HG03196 (cell line): ENCODE measurements at regions not wholly inside any gene's neighbourhood (a gene's known extent, or its start where the extent isn't known, plus 50 kb on each side); places are given as distances from the start of the nearest gene placed in this dataset.
"Not testable (repeated sequence)": the region's sequence is repeated elsewhere in the genome, so short reads cannot be mapped to it uniquely, and the experiment has no call there.

Experiments used
- ATAC-seq: cut with Tn5 transposase; IDR thresholded peaks from one replicate; pipeline ENCODE4 v1.9.1; 2021; ENCODE audit not compliant: unreplicated experiment

- ATAC-seq: no peak
These were observed 1303.4 kb downstream of the TECRL start for GRCh38 chr4:63105839-63106238.

DNA sequence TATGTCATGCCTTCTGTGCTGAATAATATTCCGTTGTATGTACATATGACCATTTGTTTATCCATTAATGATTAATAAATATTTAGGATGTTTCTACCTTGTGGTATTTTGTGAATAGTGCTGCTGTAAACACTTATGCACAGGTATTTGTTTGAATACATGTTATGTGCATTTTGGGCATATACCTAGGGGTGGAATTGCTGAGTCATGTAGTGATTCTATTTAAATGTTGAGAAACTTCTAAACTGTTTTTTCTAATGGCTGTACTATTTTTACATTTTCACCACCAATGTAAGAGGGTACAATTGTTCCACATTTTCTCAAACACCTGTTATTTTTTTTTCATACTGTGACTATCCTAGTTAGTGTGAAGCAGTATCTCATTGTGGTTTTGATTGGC is 1318.6 kb downstream of the TECRL start:
- no peak for ATAC-seq

DNA sequence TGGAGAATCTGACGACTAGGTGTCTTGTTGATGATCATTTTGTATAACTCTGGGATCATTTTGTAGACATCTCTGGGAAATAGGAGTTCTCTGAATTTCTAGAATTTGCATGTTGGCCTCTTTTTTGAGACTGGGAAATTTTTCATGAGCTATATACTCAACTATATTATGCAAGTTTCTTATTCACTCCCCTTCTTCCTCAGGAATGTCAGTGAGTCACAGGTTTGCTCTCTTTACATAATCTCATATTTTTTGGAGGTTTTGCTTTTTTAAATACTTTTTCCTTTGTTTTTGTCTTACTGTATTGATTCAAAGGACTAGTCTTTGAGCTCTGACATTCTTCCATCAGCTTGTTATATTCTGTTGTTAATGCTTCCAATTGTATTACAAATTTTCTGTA is 1324.2 kb downstream of the TECRL start:
- no peak for ATAC-seq

GRCh38 chr4:63080934-63081333 is 1328.3 kb downstream of the TECRL start:
- ATAC-seq: no peak

GRCh38 chr4:63063760-63064159 is 1345.5 kb downstream of the TECRL start:
- ATAC-seq: no peak

- ATAC-seq: not testable (repeated sequence)
These were observed 1346.4 kb downstream of the TECRL start for GRCh38 chr4:63062891-63063290.

DNA sequence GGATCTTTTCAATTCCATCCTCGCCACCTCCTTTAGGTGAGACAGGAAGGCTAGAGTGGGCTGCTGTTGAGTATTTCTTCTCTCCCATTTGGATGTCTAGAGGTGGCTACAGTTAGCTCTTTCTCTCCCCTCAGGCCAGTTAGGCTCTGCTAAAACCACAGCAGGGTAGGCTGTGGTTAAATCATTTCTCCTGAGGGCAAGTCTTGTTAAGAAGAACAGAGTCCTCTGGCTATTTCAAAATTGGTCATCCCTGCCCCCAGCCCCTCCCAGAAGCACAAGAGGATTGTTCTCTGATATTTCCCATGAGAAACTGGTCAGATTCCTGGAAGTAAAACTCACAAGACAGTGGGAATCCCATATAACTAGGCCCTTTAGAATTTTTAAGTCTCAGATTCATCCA is 1359.5 kb downstream of the TECRL start:
- no peak for ATAC-seq

DNA sequence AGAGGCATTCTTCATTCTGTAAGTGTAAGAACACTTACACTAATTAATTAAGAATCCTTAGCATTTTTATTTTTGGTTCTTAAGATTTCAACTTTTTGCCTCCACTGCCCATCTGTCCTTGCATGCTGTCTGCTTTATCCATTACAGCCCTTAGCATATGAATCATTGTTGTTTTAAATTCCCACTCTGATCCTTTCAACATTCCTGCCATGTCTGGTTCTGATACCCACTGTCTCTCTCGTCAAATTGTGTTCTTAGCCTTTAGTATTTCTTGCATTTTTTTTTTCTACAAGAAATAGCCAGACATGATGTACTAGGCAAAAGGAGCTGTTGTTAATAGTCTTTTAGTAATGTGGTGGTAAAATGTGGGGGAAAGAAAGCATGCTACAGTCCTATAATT is 1360.0 kb downstream of the TECRL start:
- no peak for ATAC-seq

GRCh38 chr4:63036159-63036866 is 1372.9 kb downstream of the TECRL start:
- ATAC-seq: no peak

DNA sequence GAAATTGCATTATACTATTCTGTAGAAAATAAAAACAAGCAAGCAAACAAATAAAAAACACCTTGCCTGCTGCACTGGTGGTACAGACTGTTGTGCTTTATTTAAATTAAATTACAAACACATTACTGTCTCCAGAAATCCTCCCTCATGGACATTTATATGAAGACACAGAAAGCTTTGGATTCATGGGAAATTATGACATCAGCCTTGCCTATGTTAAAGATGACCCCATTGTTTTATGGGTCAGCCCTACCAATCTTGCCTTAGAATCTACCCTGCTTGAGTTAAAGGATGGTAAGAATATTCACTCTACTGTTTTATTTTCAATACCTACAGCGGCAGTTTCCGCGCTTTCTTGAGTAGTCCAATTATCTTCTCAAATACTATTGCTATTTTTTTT is 1379.9 kb downstream of the TECRL start:
- ATAC-seq: no peak

DNA sequence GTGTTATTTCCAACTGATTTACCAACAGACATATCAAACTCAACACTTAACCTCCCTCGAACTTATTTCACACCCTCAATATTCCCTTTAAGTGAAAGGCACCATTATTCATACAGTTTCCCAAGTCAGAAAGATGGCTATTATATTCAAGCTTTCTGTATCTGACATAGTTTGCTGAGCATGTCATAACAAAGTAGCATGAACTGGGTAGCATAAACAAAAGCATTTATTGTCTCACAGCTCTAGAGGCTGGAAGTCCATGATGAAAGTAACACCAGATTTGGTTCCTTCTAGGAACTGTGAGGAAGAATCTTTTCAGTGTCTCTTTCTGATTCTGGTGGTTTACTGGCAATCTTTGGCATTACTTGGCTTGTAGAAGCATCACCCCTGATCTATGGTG is 1388.6 kb downstream of the TECRL start:
- ATAC-seq: no peak

DNA sequence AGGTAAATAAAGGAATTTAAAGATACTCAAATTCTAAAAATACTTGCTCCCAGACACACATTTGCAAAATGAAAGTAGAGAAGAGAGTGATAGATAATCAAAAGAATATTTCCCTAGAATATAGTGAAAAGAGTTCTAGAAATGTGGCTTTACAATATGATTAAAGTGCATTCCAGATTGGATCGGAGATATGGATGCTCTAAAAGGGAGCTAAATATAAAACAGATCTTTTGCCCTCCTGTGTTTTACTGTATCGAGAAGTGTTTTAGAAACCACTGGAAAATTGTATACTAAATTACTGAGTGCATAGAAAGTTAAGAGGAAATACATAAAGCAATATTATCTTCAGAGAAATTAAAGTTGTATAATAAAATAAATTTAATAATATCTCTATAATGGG is 1392.0 kb downstream of the TECRL start:
- no peak for ATAC-seq

- no peak for ATAC-seq
These were observed 1438.4 kb downstream of the TECRL start for GRCh38 chr4:62970846-62971245.

GRCh38 chr4:62960415-62960814 is 1448.8 kb downstream of the TECRL start:
- no peak for ATAC-seq

GRCh38 chr4:62953752-62954151 is 1455.5 kb downstream of the TECRL start:
- ATAC-seq: no peak

DNA sequence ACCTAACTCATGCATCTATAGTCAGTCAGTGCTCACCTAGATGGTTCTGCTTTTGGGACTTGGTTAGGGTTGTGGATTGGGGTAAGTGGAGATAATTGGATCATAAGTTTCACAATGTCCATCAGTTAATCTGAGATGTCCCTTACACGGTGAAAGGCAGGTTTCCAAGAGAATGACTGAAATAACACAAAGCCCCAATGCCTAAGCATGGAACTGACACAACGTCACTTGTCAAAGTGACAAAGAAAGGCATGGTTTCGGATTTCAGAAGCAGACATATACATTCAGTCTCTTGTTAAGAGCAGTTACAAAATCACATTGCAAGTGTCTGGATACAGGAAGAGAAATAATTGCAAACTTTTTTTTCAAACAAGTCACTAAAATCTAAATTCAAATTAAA is 1456.9 kb downstream of the TECRL start:
- ATAC-seq: no peak

DNA sequence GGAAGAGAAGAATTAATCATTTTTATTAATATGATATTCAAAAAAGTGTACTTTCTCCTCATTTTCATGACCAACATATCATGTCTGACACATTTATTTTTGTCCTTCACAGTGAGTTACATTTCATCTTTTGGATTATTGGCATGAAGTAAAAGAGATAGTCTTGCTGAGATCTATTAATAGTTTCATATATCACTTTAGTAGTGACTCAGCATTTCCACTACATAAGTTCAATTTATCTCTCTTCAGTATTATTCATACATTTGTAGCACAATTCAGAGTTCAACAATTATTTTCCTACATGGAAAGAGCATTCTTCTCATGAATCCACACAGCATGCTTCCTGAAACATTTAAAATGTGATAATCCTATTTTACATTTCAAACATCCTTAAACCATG is 1461.1 kb downstream of the TECRL start:
- no peak for ATAC-seq

GRCh38 chr4:62940229-62940628 is 1469.0 kb downstream of the TECRL start:
- ATAC-seq: no peak

DNA sequence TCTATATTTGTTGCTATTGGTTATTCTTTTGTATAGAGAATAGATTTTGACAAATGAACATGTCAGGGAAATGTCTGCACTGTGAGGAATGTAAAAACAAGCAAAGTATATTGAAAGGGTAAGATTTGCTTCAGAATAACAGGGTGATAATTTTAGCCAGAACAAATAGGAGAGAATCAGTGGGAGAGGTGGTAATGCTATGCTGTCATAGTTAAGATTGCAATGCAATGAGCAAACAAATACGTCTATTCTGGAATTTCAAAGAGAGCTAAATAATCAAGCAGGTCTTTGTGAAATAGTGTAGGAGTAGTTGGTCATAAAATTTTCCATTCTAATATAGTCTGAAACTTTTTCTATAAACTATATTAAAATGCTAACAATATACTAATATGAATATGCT is 1478.4 kb downstream of the TECRL start:
- ATAC-seq: no peak

- no peak for ATAC-seq
These were observed 1480.8 kb downstream of the TECRL start for GRCh38 chr4:62928483-62928882.

DNA sequence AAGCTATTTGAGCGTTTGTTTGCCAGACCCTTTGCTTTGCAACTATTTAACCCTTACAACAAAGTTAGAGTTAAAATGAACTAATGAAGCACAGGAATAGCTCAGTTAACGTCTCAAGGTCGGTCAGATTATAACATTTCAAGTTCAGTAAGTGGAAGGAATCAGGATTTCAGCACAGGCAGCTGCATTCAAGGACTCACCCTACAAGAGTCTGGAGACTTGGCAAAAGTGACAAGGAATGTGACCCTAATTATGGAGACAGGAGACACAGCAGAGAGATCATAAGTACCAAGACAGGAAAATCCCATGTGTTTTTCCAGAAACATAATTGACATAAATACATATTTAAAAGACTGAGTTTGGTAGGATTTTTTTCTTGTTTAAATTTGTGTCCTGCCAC is 1481.7 kb downstream of the TECRL start:
- ATAC-seq: no peak

DNA sequence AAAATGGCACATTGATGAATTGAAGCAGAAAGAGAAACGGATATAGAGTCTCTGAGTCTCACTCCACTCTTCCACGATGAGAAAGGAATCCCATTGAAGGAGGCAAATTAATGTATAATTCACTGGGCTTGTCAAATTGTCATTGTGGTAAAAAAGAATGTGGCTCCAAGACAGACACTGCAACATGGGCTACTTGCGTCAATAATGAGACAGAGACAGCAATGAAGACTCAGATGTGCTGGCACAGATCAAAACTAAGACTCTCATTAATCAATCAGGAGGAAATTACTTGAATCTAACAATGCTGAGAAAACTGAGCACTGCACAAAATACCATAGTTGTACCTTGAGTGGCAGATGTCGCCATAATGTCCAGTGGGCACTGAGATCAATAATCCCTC is 1485.5 kb downstream of the TECRL start:
- ATAC-seq: no peak

DNA sequence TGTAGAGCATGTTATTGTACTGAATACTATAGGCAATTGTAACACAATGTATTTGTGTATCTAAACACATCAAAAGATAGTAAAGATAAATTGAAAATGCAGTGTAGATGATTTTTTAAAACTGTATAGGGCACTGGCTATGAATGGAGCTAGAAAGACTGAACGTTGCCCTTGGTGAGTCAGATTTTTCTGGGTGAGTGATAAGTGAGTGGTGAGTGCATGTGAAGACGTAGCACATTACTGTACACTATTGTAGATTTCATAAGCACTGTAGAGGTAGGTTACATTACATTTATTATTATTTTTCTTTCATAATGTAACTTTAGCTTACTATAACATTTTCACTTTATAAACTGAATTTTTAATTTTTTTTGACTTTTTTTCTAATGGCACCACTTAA is 1491.6 kb downstream of the TECRL start:
- no peak for ATAC-seq
